HG02642 (cell line): ENCODE measurements at regions not wholly inside any gene's neighbourhood (a gene's known extent, or its start where the extent isn't known, plus 50 kb on each side); places are given as distances from the start of the nearest gene placed in this dataset.
"Not testable (repeated sequence)": the region's sequence is repeated elsewhere in the genome, so short reads cannot be mapped to it uniquely, and the experiment has no call there.

Experiments used
- ATAC-seq: cut with Tn5 transposase; IDR thresholded peaks from one replicate; pipeline ENCODE4 v1.9.1; 2021; ENCODE audit warnings: mild to moderate bottlenecking; ENCODE audit not compliant: unreplicated experiment, poor library complexity

DNA sequence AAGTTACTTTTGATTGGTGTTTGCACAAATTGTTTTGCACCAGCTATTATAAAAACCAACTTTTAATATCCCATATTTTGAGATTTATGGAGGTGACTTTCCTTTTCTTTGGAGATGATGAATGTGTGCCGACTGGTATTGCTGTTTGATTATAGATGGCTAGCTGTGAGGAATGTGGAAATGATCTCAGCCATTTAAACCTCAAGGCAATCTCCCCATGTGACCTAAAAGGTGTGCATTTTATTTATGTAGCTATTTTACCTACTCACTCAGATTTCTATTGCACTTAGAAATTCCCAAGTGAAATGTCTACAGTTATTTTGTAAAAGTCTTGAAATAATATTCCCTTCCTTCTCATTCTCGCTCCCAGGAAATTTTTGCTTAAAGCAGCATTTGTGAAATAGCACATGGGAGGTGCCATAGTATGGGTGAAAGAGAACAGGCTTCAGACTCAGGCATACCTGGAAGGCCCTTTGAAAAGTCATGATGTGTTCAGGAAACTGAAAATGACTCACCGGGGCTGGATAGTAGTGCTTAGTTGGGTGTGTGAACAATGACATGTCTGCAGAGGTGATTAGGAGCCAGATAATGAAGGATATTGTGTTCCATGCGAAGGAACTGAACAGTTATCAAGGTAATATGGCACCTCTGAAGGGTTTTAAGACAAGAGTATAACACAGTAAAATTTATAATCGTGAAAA, 247.6 kb downstream of the CBLL2 start:
- no peak for ATAC-seq

GRCh38 chrX:22526339-22526738, 253.6 kb downstream of the CBLL2 start:
- ATAC-seq, result peak; percentile 99

DNA sequence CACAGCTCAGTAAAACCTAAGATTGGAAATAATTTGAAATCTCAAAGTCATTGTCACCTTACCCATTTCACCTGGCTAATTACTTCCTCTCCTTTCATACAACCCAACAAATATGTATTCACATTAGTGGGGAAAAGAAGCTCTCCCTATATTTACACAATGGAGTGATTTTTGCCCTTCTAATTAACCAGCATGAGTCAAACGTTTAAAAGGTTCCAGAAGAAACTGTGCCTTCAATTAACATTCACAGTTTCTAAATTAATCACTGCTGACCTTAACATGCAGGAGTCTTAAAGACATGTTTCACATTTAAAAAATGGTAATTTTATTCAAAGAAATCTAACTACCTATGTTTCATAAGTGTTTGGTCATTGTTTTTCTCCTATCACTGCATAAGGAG, 254.6 kb downstream of the CBLL2 start:
- no peak for ATAC-seq

DNA sequence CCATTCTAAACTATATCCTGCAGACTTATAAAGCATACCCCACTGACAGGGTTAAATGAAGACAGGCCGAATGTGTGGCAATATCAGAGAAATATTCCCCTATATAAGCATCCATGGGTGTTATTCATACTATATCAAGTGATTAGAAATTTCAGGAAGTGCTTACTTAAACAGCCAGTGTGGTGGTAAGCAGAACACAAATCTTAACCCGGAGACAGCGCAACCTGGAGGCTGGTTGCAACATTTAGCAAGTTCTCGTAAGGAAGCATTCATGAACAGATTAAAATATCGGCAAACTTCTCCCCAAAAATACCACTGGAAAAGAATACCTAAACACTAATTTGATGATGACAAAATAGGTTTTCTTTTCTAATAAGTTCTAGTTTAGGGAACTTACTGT, 261.2 kb downstream of the CBLL2 start:
- no peak for ATAC-seq

DNA sequence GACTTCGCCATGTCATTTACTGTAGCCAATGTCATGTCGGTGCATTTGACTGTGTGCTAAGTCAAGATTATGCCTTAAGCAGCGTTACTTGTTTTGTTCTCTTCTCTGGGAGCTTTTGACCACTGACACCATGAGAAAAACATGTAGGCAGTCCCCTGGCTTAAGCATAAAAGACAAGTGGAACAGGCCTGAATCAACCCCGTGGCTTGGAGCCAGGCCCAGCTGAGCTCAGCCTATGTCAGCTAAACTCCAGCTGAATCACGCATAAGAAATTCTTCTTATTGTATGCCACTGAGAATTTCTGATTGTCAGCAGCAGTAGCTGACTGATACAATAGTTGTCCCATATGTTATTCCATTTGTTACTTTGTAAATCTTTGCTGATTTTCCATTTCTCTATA, 261.9 kb downstream of the CBLL2 start:
- ATAC-seq, result no peak

DNA sequence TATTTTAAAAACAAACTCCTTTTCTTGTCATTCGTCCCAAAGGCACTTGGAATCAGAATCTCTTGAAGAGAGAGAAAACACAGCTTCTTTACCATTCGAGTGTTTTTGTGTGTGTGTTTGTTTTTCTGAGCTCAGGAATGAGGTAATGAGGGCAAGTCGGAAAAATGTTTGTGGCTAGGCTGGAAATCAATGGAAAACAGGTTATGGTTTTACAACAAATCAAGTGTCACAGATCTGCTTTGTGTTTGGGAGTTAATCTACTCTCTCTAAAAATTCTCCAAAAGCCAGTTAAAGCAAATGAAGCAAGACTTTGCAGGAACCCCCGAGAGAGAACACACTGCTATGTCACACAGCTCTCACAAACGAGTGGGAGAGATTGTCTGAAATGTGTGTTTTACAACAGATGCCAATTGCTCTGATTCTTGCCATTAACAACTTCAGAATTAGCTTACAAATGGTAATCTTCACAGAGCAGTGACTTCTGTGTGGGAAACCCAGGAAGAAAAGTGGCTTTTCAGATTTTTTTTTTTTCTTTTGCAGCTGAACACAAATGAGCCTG, 264.1 kb downstream of the CBLL2 start:
- ATAC-seq, result no peak

DNA sequence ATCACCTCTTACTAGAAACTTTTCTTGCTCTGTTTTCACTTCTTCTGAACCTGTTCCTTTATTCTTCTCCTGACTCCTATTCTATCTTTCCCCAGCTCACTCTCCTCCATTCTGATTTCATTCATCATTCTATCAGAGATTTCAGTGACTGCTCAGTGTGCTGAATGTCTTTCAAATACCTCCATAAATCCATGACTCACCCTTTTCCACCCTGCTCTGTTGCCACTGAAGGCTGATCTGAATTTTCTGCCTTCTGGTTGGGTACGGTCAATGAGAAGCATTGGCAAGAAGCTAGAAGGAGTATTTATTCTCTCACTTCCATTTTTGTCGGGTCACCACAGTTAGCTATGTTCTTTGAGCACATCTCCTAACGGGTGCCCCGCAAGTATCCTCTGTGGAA, 265.9 kb downstream of the CBLL2 start:
- no peak for ATAC-seq

DNA sequence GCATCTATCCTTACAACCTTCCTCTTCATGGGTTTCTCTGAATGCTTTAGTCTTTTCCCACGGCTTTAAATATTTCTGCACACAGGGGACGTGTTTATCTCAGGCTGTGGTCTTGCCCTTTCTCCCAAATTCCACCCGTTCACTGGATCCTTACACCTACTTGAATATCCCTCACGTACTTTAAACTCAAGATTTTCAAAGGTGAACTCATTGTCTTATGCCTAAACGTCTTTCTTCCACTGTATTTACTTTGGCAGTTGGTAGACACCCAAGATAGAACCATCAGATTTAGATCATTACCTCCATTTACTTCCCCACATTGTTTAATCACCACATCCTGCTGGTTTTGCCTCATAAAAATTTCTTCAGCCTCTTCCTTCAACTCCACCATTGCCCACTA, 269.2 kb downstream of the CBLL2 start:
- no peak for ATAC-seq

- no peak for ATAC-seq
These were observed 269.9 kb downstream of the CBLL2 start for GRCh38 chrX:22542641-22543040.

DNA sequence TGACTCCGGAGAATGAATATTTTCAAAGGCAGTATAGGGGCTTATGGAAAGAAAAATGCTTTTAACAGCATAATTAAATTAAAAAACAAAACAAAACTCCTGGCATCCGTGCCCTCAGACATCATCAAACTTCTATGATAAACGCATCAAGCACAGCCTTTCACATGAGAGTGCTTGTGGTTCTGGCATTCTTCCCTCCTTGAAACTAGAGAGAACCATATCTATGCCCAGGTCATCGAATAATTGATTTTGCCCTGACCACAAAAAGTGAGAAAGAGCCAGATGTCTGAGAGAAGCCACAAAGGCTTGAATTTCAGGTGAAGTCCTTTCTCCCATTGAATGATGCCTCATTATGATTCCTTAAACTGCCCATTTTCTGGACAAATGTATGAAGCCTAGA, 286.8 kb downstream of the CBLL2 start:
- no peak for ATAC-seq

DNA sequence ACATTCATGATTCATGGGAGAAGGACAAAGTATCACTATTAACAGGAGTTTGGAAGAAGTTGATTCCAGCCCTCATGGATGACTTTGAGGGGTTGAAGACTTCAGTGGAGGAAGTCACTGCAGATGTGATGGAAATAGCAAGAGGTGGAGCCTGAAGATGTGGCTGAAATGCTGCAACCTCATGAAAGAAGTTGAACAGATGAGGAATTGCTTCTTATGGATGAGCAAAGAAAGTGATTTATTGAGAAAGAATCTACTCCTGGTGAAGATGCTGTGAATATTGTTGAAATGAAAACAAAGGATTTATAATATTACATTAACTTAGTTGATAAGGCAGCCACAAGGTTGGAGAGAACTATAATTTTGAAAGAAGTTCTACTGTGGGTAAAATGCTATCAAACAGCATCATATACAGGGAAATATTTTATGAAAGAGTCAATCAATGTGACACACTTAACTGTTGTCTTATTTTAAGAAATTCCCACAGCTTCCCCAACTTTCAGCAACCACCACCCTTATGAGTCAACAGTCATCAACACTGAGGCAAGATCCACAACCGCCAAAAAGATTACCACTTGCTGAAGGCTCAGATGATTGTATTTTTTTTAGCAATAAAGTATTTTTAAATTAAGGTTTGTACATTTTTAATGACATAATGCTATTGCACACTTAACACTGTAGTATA, 302.6 kb downstream of the CBLL2 start:
- ATAC-seq, result no peak

- ATAC-seq, result no peak
These were observed 304.5 kb downstream of the CBLL2 start for GRCh38 chrX:22577181-22577580.

GRCh38 chrX:22585831-22586230, 313.1 kb downstream of the CBLL2 start:
- ATAC-seq, result no peak

GRCh38 chrX:22589845-22590244, 317.1 kb downstream of the CBLL2 start:
- ATAC-seq, result no peak

- ATAC-seq, result no peak
These were observed 322.1 kb downstream of the CBLL2 start for GRCh38 chrX:22594766-22595165.

- ATAC-seq, result no peak
These were observed 330.3 kb downstream of the CBLL2 start for GRCh38 chrX:22603060-22603459.

DNA sequence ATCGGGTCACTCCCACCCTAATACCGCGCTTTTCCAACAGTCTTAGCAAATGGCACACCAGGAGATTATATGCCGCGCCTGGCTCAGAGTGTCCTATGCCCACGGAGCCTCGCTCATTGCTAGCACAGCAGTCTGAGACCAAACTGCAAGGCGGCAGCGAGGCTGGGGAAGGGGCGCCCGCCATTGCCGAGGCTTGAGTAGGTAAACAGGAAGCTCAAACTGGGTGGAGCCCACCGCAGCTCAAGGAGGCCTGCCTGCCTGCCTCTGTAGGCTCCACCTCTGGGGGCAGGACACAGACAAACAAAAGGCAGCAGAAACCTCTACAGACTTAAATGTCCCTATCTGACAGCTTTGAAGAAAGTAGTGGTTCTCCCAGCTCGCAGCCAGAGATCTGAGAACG, 336.7 kb downstream of the CBLL2 start:
- not testable (repeated sequence) for ATAC-seq

DNA sequence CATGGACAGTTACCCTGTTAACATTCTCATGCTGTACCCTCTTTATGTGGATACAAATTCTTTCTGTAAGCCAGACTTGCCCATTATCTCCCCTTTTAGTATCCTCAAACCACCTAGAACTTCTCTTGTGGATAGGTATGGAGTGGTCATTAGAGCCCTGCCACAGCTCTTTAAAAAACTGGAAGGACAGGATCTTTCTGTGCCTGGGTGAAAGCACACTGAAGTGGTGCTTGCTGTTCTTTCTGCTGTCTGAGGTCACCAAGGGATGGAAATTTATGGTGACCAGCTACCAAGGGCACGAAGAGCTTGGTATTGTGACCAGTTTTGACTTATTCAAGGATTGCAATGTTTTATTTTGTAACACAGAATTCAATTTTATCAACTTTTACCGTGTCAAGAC, 344.2 kb downstream of the CBLL2 start:
- ATAC-seq, result no peak

- no peak for ATAC-seq
These were observed 354.9 kb downstream of the CBLL2 start for GRCh38 chrX:22627576-22627975.

GRCh38 chrX:22628275-22628674, 355.6 kb downstream of the CBLL2 start:
- ATAC-seq, result no peak

GRCh38 chrX:22629105-22629725, 356.5 kb downstream of the CBLL2 start:
- ATAC-seq, result no peak
